Hepatocyte (in vitro differentiated cells): ENCODE measurements at regions not wholly inside any gene's neighbourhood (a gene's known extent, or its start where the extent isn't known, plus 50 kb on each side); places are given as distances from the start of the nearest gene placed in this dataset.

ENCODE experiments used
- EZH2 ChIP-seq: fragments of 200-600 bp; sonication (generic); IDR thresholded peaks from 2 replicates; pipeline ENCODE4 v1.6.1; 2016; ENCODE audit warnings: antibody characterized with exemption, mild to moderate bottlenecking, borderline replicate concordance
- EZH2phosphoT487 ChIP-seq: fragments of 200-600 bp; sonication (generic); IDR thresholded peaks from one replicate; pipeline ENCODE4 v1.6.1; 2018; ENCODE audit warnings: antibody characterized with exemption, mild to moderate bottlenecking, low read depth, moderate library complexity; ENCODE audit not compliant: unreplicated experiment, severe bottlenecking
- TF ChIP-seq, protein P1 (sequence below): fragments of 200-600 bp; sonication (generic); IDR thresholded peaks from 2 replicates; pipeline ENCODE4 v1.5.1; 2016; ENCODE audit warnings: antibody characterized with exemption, mild to moderate bottlenecking; ENCODE audit not compliant: poor library complexity

DNA sequence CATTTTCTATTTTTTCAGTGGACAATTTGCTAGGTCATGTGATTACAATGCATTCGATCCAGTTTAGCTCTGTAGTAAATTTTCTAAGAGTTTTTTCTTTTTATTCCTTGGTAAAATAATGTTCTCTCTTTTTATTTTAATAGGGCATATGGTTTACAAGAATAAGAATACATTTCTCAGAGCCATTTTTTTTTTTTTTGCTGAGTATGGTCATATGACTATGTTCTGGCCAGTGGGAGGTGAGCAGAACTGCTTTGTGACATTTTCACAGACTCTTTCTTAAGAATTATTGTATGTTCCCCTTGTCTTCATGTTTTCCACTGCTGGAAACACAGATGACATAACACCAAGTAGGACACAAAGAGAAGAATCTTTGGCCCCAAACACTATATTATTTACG is 626.6 kb upstream of the FSHR start:
- TF ChIP-seq EZH2 (no peak), EZH2phosphoT487 (no peak)
- TF ChIP-seq, protein P1, sequence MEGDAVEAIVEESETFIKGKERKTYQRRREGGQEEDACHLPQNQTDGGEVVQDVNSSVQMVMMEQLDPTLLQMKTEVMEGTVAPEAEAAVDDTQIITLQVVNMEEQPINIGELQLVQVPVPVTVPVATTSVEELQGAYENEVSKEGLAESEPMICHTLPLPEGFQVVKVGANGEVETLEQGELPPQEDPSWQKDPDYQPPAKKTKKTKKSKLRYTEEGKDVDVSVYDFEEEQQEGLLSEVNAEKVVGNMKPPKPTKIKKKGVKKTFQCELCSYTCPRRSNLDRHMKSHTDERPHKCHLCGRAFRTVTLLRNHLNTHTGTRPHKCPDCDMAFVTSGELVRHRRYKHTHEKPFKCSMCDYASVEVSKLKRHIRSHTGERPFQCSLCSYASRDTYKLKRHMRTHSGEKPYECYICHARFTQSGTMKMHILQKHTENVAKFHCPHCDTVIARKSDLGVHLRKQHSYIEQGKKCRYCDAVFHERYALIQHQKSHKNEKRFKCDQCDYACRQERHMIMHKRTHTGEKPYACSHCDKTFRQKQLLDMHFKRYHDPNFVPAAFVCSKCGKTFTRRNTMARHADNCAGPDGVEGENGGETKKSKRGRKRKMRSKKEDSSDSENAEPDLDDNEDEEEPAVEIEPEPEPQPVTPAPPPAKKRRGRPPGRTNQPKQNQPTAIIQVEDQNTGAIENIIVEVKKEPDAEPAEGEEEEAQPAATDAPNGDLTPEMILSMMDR: no peak
